ENCODE measurements at regions not wholly inside any gene's neighbourhood (a gene's known extent, or its start where the extent isn't known, plus 50 kb on each side); places are given as distances from the start of the nearest gene placed in this dataset.
"Not testable (repeated sequence)": the region's sequence is repeated elsewhere in the genome, so short reads cannot be mapped to it uniquely, and the experiment has no call there.

GRCh38 chr11:29153078-29153477 lies 863.8 kb downstream of the KCNA4 start:
- Histone ChIP-seq H3K4me1 (ENCODE audit: control insufficient read depth in 3 of 3, insufficient read depth in 3 of 3, low read length in 3 of 3) (no peaks in the 10 kb centered on the region), H3K4me3 (ENCODE audit: low read length in 3 of 3) (no peak overlapping the region), H3K27me3 (ENCODE audit: control insufficient read depth in 3 of 3, insufficient read depth in 3 of 3, low read length in 3 of 3) (no peaks in the 10 kb centered on the region), H3K36me3 (ENCODE audit: control insufficient read depth in 3 of 3, insufficient read depth in 3 of 3, low read length in 3 of 3) (no peaks in the 10 kb centered on the region), H3K9ac (ENCODE audit: low read depth in 1 of 3, low read length in 3 of 3) (no peak overlapping the region), H3K9me3 (ENCODE audit: control insufficient read depth in 3 of 3, low read length in 3 of 3) (no peaks in the 10 kb centered on the region), H3K27ac (ENCODE audit: low read depth, low read length) (no peak overlapping the region)

- H3K4me1 ChIP-seq (ENCODE audit: control insufficient read depth in 3 of 3, insufficient read depth in 3 of 3, low read length in 3 of 3); H3K9me3 ChIP-seq (ENCODE audit: control insufficient read depth in 3 of 3, low read length in 3 of 3); H3K27ac ChIP-seq (ENCODE audit: low read depth, low read length); H3K36me3 ChIP-seq (ENCODE audit: control insufficient read depth in 3 of 3, insufficient read depth in 3 of 3, low read length in 3 of 3); H3K27me3 ChIP-seq (ENCODE audit: control insufficient read depth in 3 of 3, insufficient read depth in 3 of 3, low read length in 3 of 3); H3K4me3 ChIP-seq (ENCODE audit: low read length in 3 of 3); H3K9ac ChIP-seq (ENCODE audit: low read depth in 1 of 3, low read length in 3 of 3): not testable (repeated sequence)
Measured at GRCh38 chr11:29142573-29142972, 874.3 kb downstream of the KCNA4 start.

- H3K9me3 ChIP-seq (ENCODE audit: control insufficient read depth in 3 of 3, low read length in 3 of 3), result no peaks in the 10 kb centered on the region
- H3K9ac ChIP-seq (ENCODE audit: low read depth in 1 of 3, low read length in 3 of 3), result no peak overlapping the region
- H3K4me3 ChIP-seq (ENCODE audit: low read length in 3 of 3), result no peak overlapping the region
- no peaks in the 10 kb centered on the region for H3K36me3 ChIP-seq (ENCODE audit: control insufficient read depth in 3 of 3, insufficient read depth in 3 of 3, low read length in 3 of 3)
- no peaks in the 10 kb centered on the region for H3K27me3 ChIP-seq (ENCODE audit: control insufficient read depth in 3 of 3, insufficient read depth in 3 of 3, low read length in 3 of 3)
- no peak overlapping the region for H3K27ac ChIP-seq (ENCODE audit: low read depth, low read length)
- no peaks in the 10 kb centered on the region for H3K4me1 ChIP-seq (ENCODE audit: control insufficient read depth in 3 of 3, insufficient read depth in 3 of 3, low read length in 3 of 3)
Measured at GRCh38 chr11:29135504-29135903, 881.3 kb downstream of the KCNA4 start.

GRCh38 chr11:29131055-29131454 lies 885.8 kb downstream of the KCNA4 start:
- Histone ChIP-seq H3K36me3 (ENCODE audit: control insufficient read depth in 3 of 3, insufficient read depth in 3 of 3, low read length in 3 of 3) (no peaks in the 10 kb centered on the region), H3K27ac (ENCODE audit: low read depth, low read length) (no peak overlapping the region), H3K4me1 (ENCODE audit: control insufficient read depth in 3 of 3, insufficient read depth in 3 of 3, low read length in 3 of 3) (no peaks in the 10 kb centered on the region), H3K9ac (ENCODE audit: low read depth in 1 of 3, low read length in 3 of 3) (no peak overlapping the region), H3K4me3 (ENCODE audit: low read length in 3 of 3) (no peak overlapping the region), H3K9me3 (ENCODE audit: control insufficient read depth in 3 of 3, low read length in 3 of 3) (no peaks in the 10 kb centered on the region), H3K27me3 (ENCODE audit: control insufficient read depth in 3 of 3, insufficient read depth in 3 of 3, low read length in 3 of 3) (no peaks in the 10 kb centered on the region)

- Histone ChIP-seq H3K27me3 (ENCODE audit: control insufficient read depth in 3 of 3, insufficient read depth in 3 of 3, low read length in 3 of 3) (no peaks in the 10 kb centered on the region), H3K9me3 (ENCODE audit: control insufficient read depth in 3 of 3, low read length in 3 of 3) (no peaks in the 10 kb centered on the region), H3K4me3 (ENCODE audit: low read length in 3 of 3) (no peak overlapping the region), H3K27ac (ENCODE audit: low read depth, low read length) (no peak overlapping the region), H3K36me3 (ENCODE audit: control insufficient read depth in 3 of 3, insufficient read depth in 3 of 3, low read length in 3 of 3) (no peaks in the 10 kb centered on the region), H3K4me1 (ENCODE audit: control insufficient read depth in 3 of 3, insufficient read depth in 3 of 3, low read length in 3 of 3) (no peaks in the 10 kb centered on the region), H3K9ac (ENCODE audit: low read depth in 1 of 3, low read length in 3 of 3) (no peak overlapping the region)
Measured at GRCh38 chr11:29129844-29130243, 887.0 kb downstream of the KCNA4 start.

- Histone ChIP-seq H3K36me3 (ENCODE audit: control insufficient read depth in 3 of 3, insufficient read depth in 3 of 3, low read length in 3 of 3) (no peaks in the 10 kb centered on the region), H3K27me3 (ENCODE audit: control insufficient read depth in 3 of 3, insufficient read depth in 3 of 3, low read length in 3 of 3) (no peaks in the 10 kb centered on the region), H3K9ac (ENCODE audit: low read depth in 1 of 3, low read length in 3 of 3) (no peak overlapping the region), H3K4me3 (ENCODE audit: low read length in 3 of 3) (no peak overlapping the region), H3K4me1 (ENCODE audit: control insufficient read depth in 3 of 3, insufficient read depth in 3 of 3, low read length in 3 of 3) (no peaks in the 10 kb centered on the region), H3K9me3 (ENCODE audit: control insufficient read depth in 3 of 3, low read length in 3 of 3) (no peaks in the 10 kb centered on the region), H3K27ac (ENCODE audit: low read depth, low read length) (no peak overlapping the region)
Measured at GRCh38 chr11:29127461-29127860, 889.4 kb downstream of the KCNA4 start.

GRCh38 chr11:29125606-29126005 lies 891.2 kb downstream of the KCNA4 start:
- Histone ChIP-seq H3K36me3 (ENCODE audit: control insufficient read depth in 3 of 3, insufficient read depth in 3 of 3, low read length in 3 of 3) (no peaks in the 10 kb centered on the region), H3K4me1 (ENCODE audit: control insufficient read depth in 3 of 3, insufficient read depth in 3 of 3, low read length in 3 of 3) (no peaks in the 10 kb centered on the region), H3K4me3 (ENCODE audit: low read length in 3 of 3) (no peak overlapping the region), H3K9me3 (ENCODE audit: control insufficient read depth in 3 of 3, low read length in 3 of 3) (no peaks in the 10 kb centered on the region), H3K9ac (ENCODE audit: low read depth in 1 of 3, low read length in 3 of 3) (no peak overlapping the region), H3K27ac (ENCODE audit: low read depth, low read length) (no peak overlapping the region), H3K27me3 (ENCODE audit: control insufficient read depth in 3 of 3, insufficient read depth in 3 of 3, low read length in 3 of 3) (no peaks in the 10 kb centered on the region)

- H3K27me3 ChIP-seq (ENCODE audit: control insufficient read depth in 3 of 3, insufficient read depth in 3 of 3, low read length in 3 of 3), result no peaks in the 10 kb centered on the region
- H3K27ac ChIP-seq (ENCODE audit: low read depth, low read length), result no peak overlapping the region
- H3K36me3 ChIP-seq (ENCODE audit: control insufficient read depth in 3 of 3, insufficient read depth in 3 of 3, low read length in 3 of 3), result no peaks in the 10 kb centered on the region
- H3K4me3 ChIP-seq (ENCODE audit: low read length in 3 of 3), result no peak overlapping the region
- no peak overlapping the region for H3K9ac ChIP-seq (ENCODE audit: low read depth in 1 of 3, low read length in 3 of 3)
- H3K9me3 ChIP-seq (ENCODE audit: control insufficient read depth in 3 of 3, low read length in 3 of 3), result no peaks in the 10 kb centered on the region
- H3K4me1 ChIP-seq (ENCODE audit: control insufficient read depth in 3 of 3, insufficient read depth in 3 of 3, low read length in 3 of 3), result no peaks in the 10 kb centered on the region
Measured at GRCh38 chr11:29124470-29124869, 892.4 kb downstream of the KCNA4 start.

- Histone ChIP-seq H3K9ac (ENCODE audit: low read depth in 1 of 3, low read length in 3 of 3) (no peak overlapping the region), H3K4me1 (ENCODE audit: control insufficient read depth in 3 of 3, insufficient read depth in 3 of 3, low read length in 3 of 3) (no peaks in the 10 kb centered on the region), H3K27me3 (ENCODE audit: control insufficient read depth in 3 of 3, insufficient read depth in 3 of 3, low read length in 3 of 3) (no peaks in the 10 kb centered on the region), H3K4me3 (ENCODE audit: low read length in 3 of 3) (no peak overlapping the region), H3K9me3 (ENCODE audit: control insufficient read depth in 3 of 3, low read length in 3 of 3) (no peaks in the 10 kb centered on the region), H3K27ac (ENCODE audit: low read depth, low read length) (no peak overlapping the region), H3K36me3 (ENCODE audit: control insufficient read depth in 3 of 3, insufficient read depth in 3 of 3, low read length in 3 of 3) (no peaks in the 10 kb centered on the region)
Measured at GRCh38 chr11:29119707-29120618, 896.9 kb downstream of the KCNA4 start.

GRCh38 chr11:29119116-29119515 lies 897.7 kb downstream of the KCNA4 start:
- Histone ChIP-seq H3K4me1 (ENCODE audit: control insufficient read depth in 3 of 3, insufficient read depth in 3 of 3, low read length in 3 of 3) (no peaks in the 10 kb centered on the region), H3K9ac (ENCODE audit: low read depth in 1 of 3, low read length in 3 of 3) (no peak overlapping the region)

More at GRCh38 chr11:29119116-29119515, 897.7 kb downstream of the KCNA4 start:
- Histone ChIP-seq H3K27me3 (ENCODE audit: control insufficient read depth in 3 of 3, insufficient read depth in 3 of 3, low read length in 3 of 3) (no peaks in the 10 kb centered on the region), H3K36me3 (ENCODE audit: control insufficient read depth in 3 of 3, insufficient read depth in 3 of 3, low read length in 3 of 3) (no peaks in the 10 kb centered on the region), H3K4me3 (ENCODE audit: low read length in 3 of 3) (no peak overlapping the region), H3K27ac (ENCODE audit: low read depth, low read length) (no peak overlapping the region), H3K9me3 (ENCODE audit: control insufficient read depth in 3 of 3, low read length in 3 of 3) (no peaks in the 10 kb centered on the region)
